Stomach (tissue), 8 donors: ENCODE measurements at regions not wholly inside any gene's neighbourhood (a gene's known extent, or its start where the extent isn't known, plus 50 kb on each side); places are given as distances from the start of the nearest gene placed in this dataset.

ENCODE experiments used
- DNase-seq, 2 donors: peaks; one replicate each; pipeline versions ENCODE4 v3.0.0 to v3.0.0-alpha.2; 2013 to 2019
- H3K27ac ChIP-seq, 5 donors: fragments of 200-600 bp in 4 of 5; sonication (generic) in 4 of 5; one replicate each; pipeline ENCODE4 v1.5.1; 2013 to 2019; ENCODE audit warnings: mild to moderate bottlenecking in 1 of 5, moderate library complexity in 1 of 5
- H3K27me3 ChIP-seq, 3 donors: fragments of 200-600 bp; sonication (generic); one replicate each; pipeline ENCODE4 v1.5.1; 2017 to 2019; ENCODE audit warnings: mixed run types in 1 of 3
- H3K36me3 ChIP-seq, 4 donors: fragments of 200-600 bp; sonication (generic); 1 replicate in 3 of 4; 2 replicates in 1 of 4; pipeline ENCODE4 v1.5.1; 2016 to 2019
- H3K4me1 ChIP-seq, 4 donors: fragments of 200-600 bp; sonication (generic); one replicate each; pipeline ENCODE4 v1.5.1; 2016 to 2019
- H3K4me3 ChIP-seq, 4 donors: fragments of 200-600 bp; sonication (generic) in 3 of 4; one replicate each; pipeline ENCODE4 v1.5.1; 2016 to 2019; ENCODE audit warnings: mild to moderate bottlenecking in 1 of 4
- H3K9me3 ChIP-seq, 4 donors: fragments of 200-600 bp; sonication (generic); one replicate each; pipeline ENCODE4 v1.5.1; 2016 to 2019
- CTCF ChIP-seq, 7 experiments: fragments of 450-650 bp in 4 of 7; fragments of 200-600 bp in 3 of 7; sonication (generic) in 3 of 7; IDR thresholded peaks; one replicate each; pipeline ENCODE4 v1.5.1; 2016 to 2019; ENCODE audit warnings: antibody characterized with exemption in 7 of 7, control low read depth in 2 of 7, mild to moderate bottlenecking in 1 of 7
- EP300 ChIP-seq: sonication (generic); formaldehyde crosslinking; IDR thresholded peaks from one replicate; pipeline ENCODE4 v1.6.1; 2017; ENCODE audit warnings: antibody characterized with exemption
- POLR2A ChIP-seq, 4 donors: fragments of 450-650 bp; IDR thresholded peaks; one replicate each; pipeline ENCODE4 v1.6.1; 2016; ENCODE audit warnings: antibody characterized with exemption in 4 of 4, control low read depth in 2 of 4, mild to moderate bottlenecking in 1 of 4, moderate library complexity in 1 of 4
- POLR2AphosphoS5 ChIP-seq, 3 donors: sonication (generic); formaldehyde crosslinking; IDR thresholded peaks; one replicate each; pipeline ENCODE4 v1.6.1; 2016; ENCODE audit warnings: antibody characterized with exemption in 3 of 3
- WGBS, 5 donors: extraction: QIAGEN DNeasy Blood & Tissue Kit in 3 of 5; methylation state at CpG; one replicate each; pipeline versions ENCODE4 v1.1.5 to v1.1.7; 2013 to 2018; 5-methylcytosine and 5-hydroxymethylcytosine counted together
- intact Hi-C: fragments of 100-400 bp; cut with DNase I; formaldehyde crosslinking; loops from one replicate; pipeline ENCODE4 v1.15.1; 2023; ENCODE audit warnings: low total_unique reads
- donor health status: healthy with polysubstance abuse.
- donor health status: Bipolar disorder and iron deficiency.
- donor health status: healthy.

- intact Hi-C loops: no loop called here
Measured at GRCh38 chr14:53472306-53472705, 319.2 kb upstream of the DDHD1 start.

GRCh38 chr14:53470351-53471043 is 317.4 kb upstream of the DDHD1 start:
- intact Hi-C loops: no loop called here
- 65 to 91% (median 78%) methylated on average over 2 of the region's 2 CpGs for WGBS, 5 donors
- H3K4me1 ChIP-seq: peaks cover 0 to 9% (median 3%) of the 10 kb centered on the region in 4 donors
- no peaks in the 10 kb centered on the region for H3K9me3 ChIP-seq
- H3K27me3 ChIP-seq: no peaks in the 10 kb centered on the region
- peak in 1 of 2 donors; percentile 16 for DNase-seq
- TF ChIP-seq CTCF (IDR thresholded peaks at IDR 0.05) (no peak), POLR2AphosphoS5 (IDR thresholded peaks at IDR 0.05) (peak in 1 of 3 donors; percentile 28)
- H3K36me3 ChIP-seq: no peaks in the 10 kb centered on the region
- no peak overlapping the region for H3K27ac ChIP-seq
- H3K4me3 ChIP-seq: no peak overlapping the region

More at GRCh38 chr14:53472306-53472705, 319.2 kb upstream of the DDHD1 start:
- no peak for DNase-seq
- no peaks in the 10 kb centered on the region for H3K27me3 ChIP-seq
- H3K27ac ChIP-seq: no peak overlapping the region
- H3K36me3 ChIP-seq: no peaks in the 10 kb centered on the region
- no peaks in the 10 kb centered on the region for H3K9me3 ChIP-seq
- H3K4me1 ChIP-seq: peaks cover 0 to 9% (median 3%) of the 10 kb centered on the region in 4 donors
- no peak overlapping the region for H3K4me3 ChIP-seq
- no peak for TF ChIP-seq EP300

GRCh38 chr14:53468876-53469275 is 315.8 kb upstream of the DDHD1 start:
- H3K4me3 ChIP-seq: no peak overlapping the region
- H3K27me3 ChIP-seq: no peaks in the 10 kb centered on the region
- TF ChIP-seq POLR2A (IDR thresholded peaks at IDR 0.05): no peak
- no peak for TF ChIP-seq CTCF (IDR thresholded peaks at IDR 0.05)
- no peak for TF ChIP-seq EP300
- no peak for TF ChIP-seq POLR2AphosphoS5 (IDR thresholded peaks at IDR 0.05)
- H3K27ac ChIP-seq: no peak overlapping the region
- no peak for DNase-seq
- intact Hi-C loops: no loop called here
- WGBS, 5 donors: 75 to 81% (median 79%) methylated on average over 3 of the region's 3 CpGs
- peaks cover 0 to 9% (median 3%) of the 10 kb centered on the region in 4 donors for H3K4me1 ChIP-seq
- H3K9me3 ChIP-seq: no peaks in the 10 kb centered on the region
- no peaks in the 10 kb centered on the region for H3K36me3 ChIP-seq

GRCh38 chr14:53464376-53464775 is 311.3 kb upstream of the DDHD1 start:
- Histone ChIP-seq H3K4me3 (no peak overlapping the region), H3K27ac (no peak overlapping the region), H3K36me3 (no peaks in the 10 kb centered on the region), H3K4me1 (peaks cover 0 to 8% (median 0%) of the 10 kb centered on the region in 4 donors), H3K9me3 (no peaks in the 10 kb centered on the region), H3K27me3 (no peaks in the 10 kb centered on the region)
- TF ChIP-seq POLR2A (IDR thresholded peaks at IDR 0.05) (no peak), EP300 (no peak), POLR2AphosphoS5 (IDR thresholded peaks at IDR 0.05) (no peak), CTCF (IDR thresholded peaks at IDR 0.05) (no peak)
- WGBS, 5 donors: 29 to 51% (median 34%) methylated on average over 2 of the region's 2 CpGs
- intact Hi-C loops: no loop called here
- DNase-seq: no peak
